Esophagus muscularis mucosa (tissue), 4 donors: ENCODE measurements at regions not wholly inside any gene's neighbourhood (a gene's known extent, or its start where the extent isn't known, plus 50 kb on each side); places are given as distances from the start of the nearest gene placed in this dataset.
"Not testable (repeated sequence)": the region's sequence is repeated elsewhere in the genome, so short reads cannot be mapped to it uniquely, and the experiment has no call there.

Experiments used
- CTCF ChIP-seq, 3 experiments: fragments of 200-600 bp in 2 of 3; fragments of 450-650 bp in 1 of 3; sonication (generic) in 2 of 3; IDR thresholded peaks; one replicate each; pipeline ENCODE4 v1.5.1; 2017 to 2019; ENCODE audit warnings: antibody characterized with exemption in 3 of 3, mild to moderate bottlenecking in 2 of 3, moderate library complexity in 1 of 3
- EP300 ChIP-seq: sonication (generic); formaldehyde crosslinking; IDR thresholded peaks from one replicate; pipeline ENCODE4 v1.6.1; 2017; ENCODE audit warnings: antibody characterized with exemption
- POLR2A ChIP-seq: fragments of 450-650 bp; IDR thresholded peaks from one replicate; pipeline ENCODE4 v1.6.1; 2017; ENCODE audit warnings: antibody characterized with exemption, moderate library complexity, mild to moderate bottlenecking, low read depth
- POLR2AphosphoS5 ChIP-seq, 2 donors: sonication (generic); formaldehyde crosslinking; IDR thresholded peaks; one replicate each; pipeline ENCODE4 v1.6.1; 2017; ENCODE audit warnings: antibody characterized with exemption in 2 of 2

- TF ChIP-seq CTCF (IDR thresholded peaks at IDR 0.05); EP300; POLR2A; POLR2AphosphoS5 (IDR thresholded peaks at IDR 0.05): not testable (repeated sequence)
Measured at GRCh38 chr2:181737302-181737701, 57.0 kb upstream of the NEUROD1 start.
